Muscle of leg (tissue), 3 donors: ENCODE measurements at regions not wholly inside any gene's neighbourhood (a gene's known extent, or its start where the extent isn't known, plus 50 kb on each side); places are given as distances from the start of the nearest gene placed in this dataset.
A peak's percentile ranks its signal among the peaks of the same experiment; 100 is the strongest.
"Not testable (repeated sequence)": the region's sequence is repeated elsewhere in the genome, so short reads cannot be mapped to it uniquely, and the experiment has no call there.

Experiments
- DNase-seq: peaks from one replicate; pipeline ENCODE4 v3.0.0; 2013
- H3K27ac ChIP-seq: one replicate; pipeline ENCODE4 v1.5.1; 2013; ENCODE audit warnings: mild to moderate bottlenecking, low read length, control low read depth
- H3K27me3 ChIP-seq: one replicate; pipeline ENCODE4 v1.6.1; 2013; ENCODE audit warnings: low read length; ENCODE audit not compliant: control insufficient read depth, insufficient read depth
- H3K36me3 ChIP-seq: one replicate; pipeline ENCODE4 v1.6.1; 2013; ENCODE audit warnings: low read length; ENCODE audit not compliant: control insufficient read depth, insufficient read depth
- H3K4me1 ChIP-seq: one replicate; pipeline ENCODE4 v1.6.1; 2013; ENCODE audit warnings: low read length; ENCODE audit not compliant: control insufficient read depth, insufficient read depth
- H3K4me3 ChIP-seq: one replicate; pipeline ENCODE4 v1.5.1; 2013; ENCODE audit warnings: low read length, control low read depth
- H3K9me3 ChIP-seq: replicated peaks from 2 replicates; pipeline ENCODE4 v1.6.1; 2013; ENCODE audit warnings: low read depth, low read length; ENCODE audit not compliant: control insufficient read depth
- WGBS: methylation state at CpG from one replicate; pipeline ENCODE4 v1.1.5; 2013; ENCODE audit warnings: missing lambda C conversion rate; ENCODE audit not compliant: insufficient coverage; 5-methylcytosine and 5-hydroxymethylcytosine counted together

GRCh38 chr1:149635290-149635899, 51.7 kb downstream of the PPIAL4C start:
- not testable (repeated sequence) for H3K9me3 ChIP-seq, H3K4me3 ChIP-seq, H3K27ac ChIP-seq, H3K27me3 ChIP-seq, H3K4me1 ChIP-seq, DNase-seq, H3K36me3 ChIP-seq
- no CpG with 5 or more reads among the region's 10 CpGs for WGBS

GRCh38 chr1:149636286-149637122, 52.9 kb downstream of the PPIAL4C start:
- peak; percentile 93 for DNase-seq
- WGBS: under 1% methylated on average over 25 of the region's 41 CpGs
- not testable (repeated sequence) for H3K4me1 ChIP-seq, H3K36me3 ChIP-seq, H3K9me3 ChIP-seq, H3K27me3 ChIP-seq
- Histone ChIP-seq H3K4me3 (peak overlapping the region; percentile 51), H3K27ac (peak overlapping the region; percentile 94)

- H3K4me1 ChIP-seq, H3K27ac ChIP-seq, DNase-seq, H3K9me3 ChIP-seq, H3K36me3 ChIP-seq, H3K4me3 ChIP-seq, H3K27me3 ChIP-seq: not testable (repeated sequence)
- 80% methylated on average over 6 of the region's 8 CpGs for WGBS
Observed at GRCh38 chr1:149638481-149638880, 54.8 kb downstream of the PPIAL4C start.

GRCh38 chr1:149638901-149639658, 55.4 kb downstream of the PPIAL4C start:
- H3K27ac ChIP-seq, H3K4me3 ChIP-seq, H3K9me3 ChIP-seq, H3K36me3 ChIP-seq, H3K4me1 ChIP-seq, DNase-seq, H3K27me3 ChIP-seq: not testable (repeated sequence)
- 93% methylated on average over 11 of the region's 31 CpGs for WGBS

GRCh38 chr1:149641179-149641578, 57.5 kb downstream of the PPIAL4C start:
- WGBS: 67% methylated on average over 2 of the region's 4 CpGs
- not testable (repeated sequence) for H3K36me3 ChIP-seq, DNase-seq

GRCh38 chr1:149644818-149645217, 61.2 kb downstream of the PPIAL4C start:
- WGBS: no CpG with 5 or more reads among the region's 1 CpG
- H3K27ac ChIP-seq: not testable (repeated sequence)

More at GRCh38 chr1:149641179-149641578, 57.5 kb downstream of the PPIAL4C start:
- H3K4me1 ChIP-seq, H3K4me3 ChIP-seq, H3K27ac ChIP-seq, H3K27me3 ChIP-seq, H3K9me3 ChIP-seq: not testable (repeated sequence)

GRCh38 chr1:149646360-149647017, 62.8 kb downstream of the PPIAL4C start:
- H3K4me3 ChIP-seq: peak overlapping the region; percentile 5
- not testable (repeated sequence) for H3K4me1 ChIP-seq, DNase-seq, H3K9me3 ChIP-seq, H3K27me3 ChIP-seq, H3K27ac ChIP-seq, H3K36me3 ChIP-seq
- 3% methylated on average over 6 of the region's 37 CpGs for WGBS

More at GRCh38 chr1:149644818-149645217, 61.2 kb downstream of the PPIAL4C start:
- H3K4me1 ChIP-seq, H3K4me3 ChIP-seq, H3K27me3 ChIP-seq, H3K9me3 ChIP-seq, DNase-seq, H3K36me3 ChIP-seq: not testable (repeated sequence)

- DNase-seq, H3K36me3 ChIP-seq, H3K4me3 ChIP-seq, H3K27me3 ChIP-seq, H3K9me3 ChIP-seq, H3K4me1 ChIP-seq, H3K27ac ChIP-seq: not testable (repeated sequence)
- WGBS: no CpG with 5 or more reads among the region's 20 CpGs
Observed at GRCh38 chr1:149647018-149647373, 63.3 kb downstream of the PPIAL4C start.

- H3K4me1 ChIP-seq, H3K27ac ChIP-seq, H3K4me3 ChIP-seq, H3K27me3 ChIP-seq, H3K9me3 ChIP-seq, DNase-seq, H3K36me3 ChIP-seq: not testable (repeated sequence)
- WGBS: no CpG with 5 or more reads among the region's 4 CpGs
Observed at GRCh38 chr1:149657750-149658149, 74.1 kb downstream of the PPIAL4C start.

GRCh38 chr1:149658175-149658574, 74.5 kb downstream of the PPIAL4C start:
- not testable (repeated sequence) for H3K9me3 ChIP-seq, H3K36me3 ChIP-seq, H3K27ac ChIP-seq, DNase-seq, H3K4me3 ChIP-seq, H3K27me3 ChIP-seq, H3K4me1 ChIP-seq
- WGBS: no CpG with 5 or more reads among the region's 5 CpGs
